ENCODE measurements at regions not wholly inside any gene's neighbourhood (a gene's known extent, or its start where the extent isn't known, plus 50 kb on each side); places are given as distances from the start of the nearest gene placed in this dataset.
"Not testable (repeated sequence)": the region's sequence is repeated elsewhere in the genome, so short reads cannot be mapped to it uniquely, and the experiment has no call there.

GRCh38 chr11:91041626-91042025 is 818.8 kb upstream of the CHORDC1 start:
- DNase-seq (ENCODE audit: low spot score), result no peak

DNA sequence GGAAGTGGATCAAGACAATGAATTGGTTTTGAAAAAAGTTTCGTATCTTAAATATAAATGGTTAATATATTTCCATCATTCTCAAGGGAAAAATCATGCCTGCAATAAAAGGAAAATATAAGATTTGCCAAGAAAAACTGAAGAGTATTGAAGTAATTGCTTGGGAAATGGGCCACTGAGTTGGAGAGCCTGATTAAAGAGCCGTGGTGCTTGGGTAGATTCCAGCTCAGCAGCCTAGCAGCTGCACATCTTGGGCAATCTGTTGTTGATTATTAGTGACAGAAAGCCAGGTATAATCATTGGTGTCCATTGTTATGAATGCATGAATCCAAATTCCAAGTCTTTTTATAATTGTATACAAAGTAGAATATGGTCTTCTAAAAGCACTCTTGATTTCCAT is 800.9 kb upstream of the CHORDC1 start:
- DNase-seq (ENCODE audit: low spot score), result no peak

DNA sequence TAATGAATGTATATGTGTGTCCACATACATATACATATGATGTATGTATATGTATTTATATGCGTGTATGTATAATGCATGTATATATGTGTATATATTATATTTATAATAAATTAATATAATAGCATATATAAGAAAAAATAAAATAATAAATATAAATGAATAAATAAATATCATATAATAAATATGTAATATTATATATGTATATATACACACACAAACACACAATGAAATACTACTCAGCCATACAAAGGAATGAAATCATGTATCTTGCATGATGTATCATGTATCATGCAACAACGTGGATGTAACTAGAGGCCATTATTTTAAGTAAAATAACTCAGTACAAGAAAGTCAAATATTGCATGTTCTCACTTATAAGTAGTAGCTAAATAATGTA is 788.7 kb upstream of the CHORDC1 start:
- no peak for DNase-seq (ENCODE audit: low spot score)

GRCh38 chr11:91005458-91005857 is 782.6 kb upstream of the CHORDC1 start:
- DNase-seq (ENCODE audit: low spot score), result no peak

DNA sequence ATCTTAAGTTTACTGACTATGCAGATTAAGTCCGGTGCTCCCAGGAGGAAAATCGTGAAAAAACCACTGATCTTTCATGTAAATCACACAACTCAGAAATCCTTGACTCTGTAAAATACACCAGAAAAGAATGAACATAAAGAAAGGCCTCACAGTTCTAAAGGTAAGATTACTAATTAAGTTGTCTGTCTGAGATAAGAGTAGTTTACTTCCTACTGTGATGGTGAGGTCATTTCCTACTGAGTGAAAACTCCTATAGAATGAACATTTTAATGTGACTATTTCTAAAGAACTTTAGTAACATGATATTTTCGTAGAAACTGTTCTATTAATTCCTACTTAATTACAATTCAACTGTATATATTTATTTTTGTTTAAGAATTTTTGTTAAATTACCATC is 774.4 kb upstream of the CHORDC1 start:
- no peak for DNase-seq (ENCODE audit: low spot score)

- DNase-seq (ENCODE audit: low spot score), result not testable (repeated sequence)
Observed at GRCh38 chr11:90972159-90972558, 749.3 kb upstream of the CHORDC1 start.

DNA sequence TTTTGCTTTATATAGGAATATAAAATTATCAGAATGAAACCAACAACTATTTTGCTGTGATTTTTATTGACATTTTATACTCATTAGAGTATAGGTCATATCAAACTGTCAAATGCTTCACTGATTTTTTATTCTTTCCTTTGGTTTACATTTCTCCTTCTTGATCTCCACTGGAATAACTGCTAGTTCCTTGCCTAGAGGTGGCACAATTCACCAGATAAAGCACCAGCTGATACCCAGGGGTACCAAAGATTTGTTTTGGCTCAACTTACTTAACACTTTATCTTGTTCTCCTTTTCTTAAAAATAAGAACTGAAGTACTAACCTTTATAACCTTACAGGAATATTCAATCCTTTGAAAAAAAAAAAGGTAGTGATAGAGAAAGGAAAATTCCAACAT is 725.1 kb upstream of the CHORDC1 start:
- no peak for DNase-seq (ENCODE audit: low spot score)

GRCh38 chr11:90930252-90930651 is 707.4 kb upstream of the CHORDC1 start:
- DNase-seq (ENCODE audit: low spot score), result no peak

DNA sequence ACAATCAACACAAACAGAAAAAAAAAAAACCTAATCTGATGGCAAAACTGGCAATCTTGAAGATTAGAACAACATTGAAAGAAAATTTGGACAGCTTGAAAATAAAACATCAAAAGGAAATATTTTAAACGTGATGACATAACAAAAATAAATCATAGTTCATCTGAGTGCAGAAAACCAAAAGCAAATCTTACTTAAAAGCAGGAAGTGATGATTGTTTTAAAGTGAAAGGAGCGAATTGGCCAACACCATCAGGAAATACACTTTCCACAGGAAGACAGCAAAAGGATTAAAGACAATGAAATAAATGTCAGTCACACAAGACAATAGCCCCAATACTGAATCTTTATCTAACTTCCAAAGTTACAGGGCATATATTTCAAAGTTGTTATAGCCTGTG is 696.5 kb upstream of the CHORDC1 start:
- no peak for DNase-seq (ENCODE audit: low spot score)

DNA sequence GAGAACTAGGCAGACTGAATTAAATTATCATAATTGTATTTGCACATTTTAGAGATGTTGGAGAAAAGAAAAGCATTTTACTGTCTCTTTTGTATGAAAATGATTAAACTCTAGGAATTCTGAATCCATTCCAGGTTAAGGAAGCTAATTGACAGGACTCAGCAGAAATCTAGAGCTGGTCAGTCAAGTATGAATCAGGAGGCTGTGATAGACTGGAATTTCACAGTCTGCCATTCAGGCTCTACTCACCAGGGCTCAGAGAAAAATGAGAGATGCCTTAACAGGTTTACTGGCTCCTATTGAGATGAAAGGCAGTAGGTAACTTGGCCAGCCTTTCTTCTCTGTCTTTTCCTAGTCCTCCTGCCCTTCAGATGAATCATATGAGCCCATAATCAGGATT is 693.9 kb upstream of the CHORDC1 start:
- no peak for DNase-seq (ENCODE audit: low spot score)

DNA sequence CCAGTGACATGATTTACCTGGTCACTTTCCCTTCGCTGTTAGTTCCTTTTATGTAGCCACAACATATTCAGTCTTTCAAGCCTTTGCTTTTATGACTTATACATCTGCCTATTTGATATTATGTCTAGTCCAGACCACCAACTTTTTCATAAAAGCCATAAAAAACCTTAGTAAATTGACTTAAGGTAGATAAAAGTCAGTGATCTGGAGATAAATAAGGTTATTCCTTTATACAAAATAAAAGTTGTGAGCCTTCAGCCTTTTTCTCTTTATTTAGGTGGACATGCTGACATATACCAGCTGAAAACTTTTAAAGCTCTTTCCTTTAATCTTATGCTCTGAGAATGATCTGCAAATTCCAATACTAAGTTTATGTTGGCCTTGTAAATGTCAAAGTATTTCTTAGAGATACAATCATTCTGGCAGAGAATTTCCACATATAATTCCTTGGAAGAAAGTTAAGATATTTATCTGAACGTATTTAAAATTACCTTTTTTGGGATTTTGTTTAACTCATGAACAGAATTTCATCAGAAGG is 690.4 kb upstream of the CHORDC1 start:
- no peak for DNase-seq (ENCODE audit: low spot score)

DNA sequence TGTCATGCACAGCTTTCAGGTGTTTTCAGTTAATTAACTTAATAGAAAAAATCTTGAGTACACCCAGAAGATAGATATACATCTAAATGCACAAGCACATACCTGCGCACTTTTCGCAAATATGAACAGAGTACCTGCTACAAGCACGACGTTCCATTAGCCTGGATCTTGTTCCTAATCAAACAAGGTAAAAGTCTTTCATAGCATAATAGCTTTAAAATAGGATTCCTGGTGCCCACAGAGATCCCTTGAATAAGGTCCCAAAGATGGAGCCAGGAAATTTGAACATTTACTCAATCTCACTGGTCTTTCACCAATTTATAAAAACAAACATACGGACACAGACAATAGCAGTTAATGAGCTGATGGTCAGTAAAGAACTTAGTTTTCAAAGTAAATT is 689.8 kb upstream of the CHORDC1 start:
- DNase-seq (ENCODE audit: low spot score), result no peak

DNA sequence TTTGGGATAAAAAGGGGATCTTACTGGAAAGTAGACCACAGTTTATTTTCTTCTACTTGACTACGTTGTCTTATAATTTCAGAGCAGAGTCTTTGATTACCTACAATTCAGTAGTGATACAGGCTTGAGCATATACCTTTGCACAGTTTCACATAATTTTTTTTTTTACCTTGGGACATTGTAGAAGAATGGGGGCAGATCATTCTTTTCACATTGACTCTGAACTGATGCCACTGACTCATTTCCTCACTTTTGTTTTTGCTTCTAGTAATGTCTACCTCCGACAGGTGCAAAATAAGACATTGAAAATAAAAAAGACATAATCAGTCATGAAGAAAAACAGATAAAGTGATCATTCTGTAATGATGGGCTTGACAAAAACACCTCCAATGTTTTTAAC is 688.3 kb upstream of the CHORDC1 start:
- no peak for DNase-seq (ENCODE audit: low spot score)

DNA sequence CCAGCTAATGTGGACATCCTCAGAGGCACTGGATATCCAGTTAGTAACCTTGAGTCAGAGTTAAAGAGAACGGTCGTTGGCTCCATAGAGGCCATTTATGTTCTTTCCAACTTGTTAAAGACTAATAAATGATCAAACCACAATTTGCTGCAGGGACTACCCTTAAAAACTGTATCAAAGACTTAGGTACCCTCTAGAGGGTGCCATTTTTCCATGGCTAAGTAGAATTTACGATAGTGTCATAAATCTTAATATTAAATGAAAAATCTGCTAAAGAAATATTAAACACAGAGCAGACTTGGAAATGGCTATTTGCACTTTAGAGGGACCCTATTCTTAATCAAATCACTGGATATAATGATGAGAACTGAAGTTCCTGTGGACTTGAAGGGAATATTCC is 685.2 kb upstream of the CHORDC1 start:
- DNase-seq (ENCODE audit: low spot score), result no peak

- DNase-seq (ENCODE audit: low spot score), result no peak
Observed at GRCh38 chr11:90895850-90896249, 673.0 kb upstream of the CHORDC1 start.

GRCh38 chr11:90890347-90890746 is 667.5 kb upstream of the CHORDC1 start:
- DNase-seq (ENCODE audit: low spot score), result no peak

GRCh38 chr11:90884181-90884580 is 661.3 kb upstream of the CHORDC1 start:
- no peak for DNase-seq (ENCODE audit: low spot score)

- no peak for DNase-seq (ENCODE audit: low spot score)
Observed at GRCh38 chr11:90874986-90875385, 652.1 kb upstream of the CHORDC1 start.

GRCh38 chr11:90874281-90874680 is 651.4 kb upstream of the CHORDC1 start:
- no peak for DNase-seq (ENCODE audit: low spot score)

- DNase-seq (ENCODE audit: low spot score), result no peak
Observed at GRCh38 chr11:90867416-90867815, 644.6 kb upstream of the CHORDC1 start.

- DNase-seq (ENCODE audit: low spot score), result no peak
Observed at GRCh38 chr11:90856790-90857189, 633.9 kb upstream of the CHORDC1 start.

DNA sequence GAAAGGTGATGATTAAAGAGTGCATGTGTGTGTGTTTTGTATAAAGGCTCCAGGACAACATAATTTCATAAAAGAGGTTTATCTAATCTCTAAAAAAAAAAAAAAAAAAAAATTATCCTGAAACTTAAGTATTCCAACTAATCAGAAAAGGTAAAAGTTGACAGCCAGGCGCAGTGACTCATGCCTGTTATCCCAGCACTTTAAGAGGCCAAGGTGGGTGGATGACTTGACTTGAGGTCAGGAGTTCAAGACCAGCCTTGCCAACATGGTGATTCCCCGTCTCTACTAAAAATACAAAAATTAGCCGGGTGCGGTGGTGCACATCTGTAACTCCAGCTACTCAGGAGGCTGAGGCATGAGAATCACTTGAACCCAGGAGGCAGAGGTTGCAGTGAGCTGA is 632.7 kb upstream of the CHORDC1 start:
- no peak for DNase-seq (ENCODE audit: low spot score)

GRCh38 chr11:90851196-90851595 is 628.3 kb upstream of the CHORDC1 start:
- no peak for DNase-seq (ENCODE audit: low spot score)

- no peak for DNase-seq (ENCODE audit: low spot score)
Observed at GRCh38 chr11:90849312-90849711, 626.5 kb upstream of the CHORDC1 start.
